ENCODE measurements at regions not wholly inside any gene's neighbourhood (a gene's known extent, or its start where the extent isn't known, plus 50 kb on each side); places are given as distances from the start of the nearest gene placed in this dataset.

DNA sequence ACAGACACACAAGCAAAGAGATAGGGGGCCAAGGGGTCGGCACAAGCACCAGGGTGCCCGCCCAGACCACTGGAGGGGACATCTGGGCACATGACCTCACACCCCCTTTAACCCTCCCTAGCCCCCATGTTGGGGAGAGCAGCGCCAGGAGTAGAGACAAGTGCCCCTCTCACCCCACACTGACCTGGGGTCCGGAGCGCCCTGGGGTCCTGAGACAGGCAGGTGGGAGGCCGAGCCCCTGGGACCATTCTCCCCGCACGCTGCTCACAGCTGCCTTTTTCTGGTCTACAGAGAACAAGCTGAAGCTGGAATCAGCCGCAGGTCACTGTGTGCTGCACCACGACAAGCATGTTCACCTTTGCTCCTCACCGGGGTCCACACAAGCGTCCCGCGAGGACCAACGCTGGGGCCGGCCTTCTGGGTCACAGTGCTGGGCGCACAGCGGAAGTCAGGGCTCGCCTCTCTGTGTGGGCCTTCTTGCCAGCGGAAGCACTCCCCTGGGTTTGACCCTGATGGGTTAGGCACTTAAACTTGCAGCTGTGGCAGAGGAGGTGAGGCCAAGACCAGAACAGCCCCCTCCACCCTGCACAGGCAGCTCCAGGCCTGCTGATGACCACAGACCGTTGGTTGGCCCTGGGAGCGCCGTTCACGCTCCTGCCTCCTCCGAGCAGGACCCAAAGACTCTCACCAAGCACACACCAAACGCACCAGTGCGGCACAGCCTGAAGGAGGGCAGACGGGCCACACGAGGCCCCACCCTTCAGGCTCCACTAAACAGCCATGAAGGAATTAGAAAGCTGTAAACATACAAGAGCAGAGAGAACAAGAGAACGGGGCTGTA is 275.3 kb downstream of the EIPR1 start:
- no peak overlapping the region for H3K4me3 Mint-ChIP-seq
- no peak for ATAC-seq (ENCODE audit: low read depth)

DNA sequence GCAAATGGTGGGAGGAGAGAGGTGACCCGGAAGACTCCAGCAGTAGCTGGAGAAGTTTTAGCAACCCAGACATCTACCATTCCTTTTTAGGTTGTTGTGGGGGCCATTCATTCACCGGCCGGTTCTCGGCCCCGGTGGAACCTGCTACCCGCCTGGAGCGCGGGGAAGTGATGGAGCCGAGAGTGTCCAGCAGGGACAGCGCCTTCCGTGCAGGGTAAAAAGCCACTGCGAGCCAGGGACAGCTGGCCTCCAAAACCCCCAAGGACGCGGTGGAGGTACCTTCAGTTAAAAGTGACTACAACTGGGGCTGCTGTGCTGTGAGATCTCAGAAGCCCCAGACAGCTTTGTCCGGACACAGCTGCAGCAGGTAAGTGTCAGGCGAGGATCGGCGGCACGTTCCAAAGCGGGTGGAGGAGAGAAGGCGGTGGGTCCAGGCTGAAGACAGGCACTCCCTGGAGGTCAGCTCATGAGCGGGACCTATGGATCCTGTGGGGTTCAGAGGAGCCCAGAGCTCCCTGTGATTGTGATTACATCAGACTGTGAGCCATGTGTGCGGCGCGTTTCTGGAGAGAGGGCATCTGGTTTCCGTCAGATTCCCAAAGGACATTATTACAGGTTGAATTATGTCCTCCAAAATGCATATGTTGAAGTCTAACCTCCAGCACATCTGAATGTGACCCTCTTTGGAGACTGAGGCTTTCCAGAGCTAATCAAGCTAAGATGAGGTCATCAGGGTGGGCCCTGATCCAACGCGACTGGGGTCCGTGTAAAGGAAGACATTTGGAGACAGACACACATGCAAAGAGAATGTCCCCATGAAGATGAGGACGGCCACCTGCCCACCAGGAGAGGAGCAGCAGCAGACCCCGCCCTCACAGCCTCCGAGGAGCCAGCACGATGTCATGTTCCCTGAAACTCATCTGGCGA is 276.3 kb downstream of the EIPR1 start:
- Mint-ChIP-seq H3K9me3 (no peaks in the 10 kb centered on the region), H3K4me3 (no peak overlapping the region), H3K36me3 (ENCODE audit: low read depth) (no peaks in the 10 kb centered on the region), H3K27me3 (peaks cover 17% of the 10 kb centered on the region), H3K4me1 (peaks cover 11% of the 10 kb centered on the region), H3K27ac (no peak overlapping the region)
- no peak for ATAC-seq (ENCODE audit: low read depth)
- DNase-seq: no peak
- POLR2A ChIA-PET: no interaction called here
- intact Hi-C loops (cut with micrococcal nuclease): no loop called here
- TF ChIP-seq, protein P1, sequence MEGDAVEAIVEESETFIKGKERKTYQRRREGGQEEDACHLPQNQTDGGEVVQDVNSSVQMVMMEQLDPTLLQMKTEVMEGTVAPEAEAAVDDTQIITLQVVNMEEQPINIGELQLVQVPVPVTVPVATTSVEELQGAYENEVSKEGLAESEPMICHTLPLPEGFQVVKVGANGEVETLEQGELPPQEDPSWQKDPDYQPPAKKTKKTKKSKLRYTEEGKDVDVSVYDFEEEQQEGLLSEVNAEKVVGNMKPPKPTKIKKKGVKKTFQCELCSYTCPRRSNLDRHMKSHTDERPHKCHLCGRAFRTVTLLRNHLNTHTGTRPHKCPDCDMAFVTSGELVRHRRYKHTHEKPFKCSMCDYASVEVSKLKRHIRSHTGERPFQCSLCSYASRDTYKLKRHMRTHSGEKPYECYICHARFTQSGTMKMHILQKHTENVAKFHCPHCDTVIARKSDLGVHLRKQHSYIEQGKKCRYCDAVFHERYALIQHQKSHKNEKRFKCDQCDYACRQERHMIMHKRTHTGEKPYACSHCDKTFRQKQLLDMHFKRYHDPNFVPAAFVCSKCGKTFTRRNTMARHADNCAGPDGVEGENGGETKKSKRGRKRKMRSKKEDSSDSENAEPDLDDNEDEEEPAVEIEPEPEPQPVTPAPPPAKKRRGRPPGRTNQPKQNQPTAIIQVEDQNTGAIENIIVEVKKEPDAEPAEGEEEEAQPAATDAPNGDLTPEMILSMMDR (IDR thresholded peaks at IDR 0.05): no peak
- CTCF ChIA-PET: no interaction called here

More for the DNA sequence above, 275.3 kb downstream of the EIPR1 start:
- intact Hi-C loops (cut with micrococcal nuclease): no loop called here
- TF ChIP-seq, protein P1 (IDR thresholded peaks at IDR 0.05): no peak
- no peak for DNase-seq
- H3K27ac Mint-ChIP-seq: no peak overlapping the region
- peaks cover 11% of the 10 kb centered on the region for H3K4me1 Mint-ChIP-seq
- H3K27me3 Mint-ChIP-seq: peaks cover 17% of the 10 kb centered on the region
- H3K36me3 Mint-ChIP-seq (ENCODE audit: low read depth): no peaks in the 10 kb centered on the region
- POLR2A ChIA-PET: no interaction called here
- no peaks in the 10 kb centered on the region for H3K9me3 Mint-ChIP-seq
- CTCF ChIA-PET: no interaction called here

DNA sequence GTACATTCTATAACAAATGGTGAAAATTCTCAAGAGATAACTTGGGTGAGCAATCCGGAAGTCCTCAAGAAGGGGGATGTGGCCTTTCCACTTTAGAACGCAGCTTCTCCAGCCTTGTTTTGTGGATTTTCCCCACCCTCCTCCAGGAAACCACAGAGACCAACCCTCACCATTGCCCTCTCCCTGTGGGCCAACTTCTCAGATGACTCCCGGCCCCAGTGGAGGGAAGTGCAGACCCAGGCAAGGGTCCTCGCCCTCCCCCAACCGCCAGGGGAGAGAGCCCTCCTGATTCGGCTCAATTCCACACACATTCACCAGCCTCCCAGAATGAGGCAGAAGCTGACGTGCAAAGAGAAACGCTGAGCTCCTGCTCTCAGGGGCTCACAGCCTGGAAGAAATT is 277.2 kb downstream of the EIPR1 start:
- ChIA-PET POLR2A (no interaction called here), CTCF (no interaction called here)
- H3K36me3 Mint-ChIP-seq (ENCODE audit: low read depth): no peaks in the 10 kb centered on the region
- no peak overlapping the region for H3K4me3 Mint-ChIP-seq
- intact Hi-C loops (cut with micrococcal nuclease): no loop called here
- DNase-seq: no peak
- ATAC-seq (ENCODE audit: low read depth): no peak
- peaks cover 17% of the 10 kb centered on the region for H3K27me3 Mint-ChIP-seq
- H3K9me3 Mint-ChIP-seq: no peaks in the 10 kb centered on the region
- TF ChIP-seq, protein P1 (IDR thresholded peaks at IDR 0.05): no peak
- H3K4me1 Mint-ChIP-seq: peaks cover 11% of the 10 kb centered on the region
- H3K27ac Mint-ChIP-seq: no peak overlapping the region

DNA sequence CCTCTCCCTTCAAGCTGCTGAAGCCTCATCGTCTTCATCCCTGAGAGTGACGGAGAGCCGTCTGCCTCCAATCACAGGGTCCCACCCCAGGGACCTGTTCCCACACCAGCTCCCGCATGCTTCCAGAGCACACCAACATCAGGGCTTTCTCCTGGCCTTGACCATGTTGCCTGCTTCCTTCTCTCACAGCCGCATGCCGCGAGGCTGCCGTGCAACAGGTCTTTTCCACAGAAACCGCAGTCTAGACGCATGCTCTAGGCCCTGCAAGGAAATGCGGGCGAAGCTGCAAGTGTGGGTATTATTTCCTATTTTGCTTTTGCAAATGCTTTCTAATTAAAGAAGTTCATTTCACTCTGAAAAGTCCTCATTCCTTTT is 277.8 kb downstream of the EIPR1 start:
- no peaks in the 10 kb centered on the region for H3K36me3 Mint-ChIP-seq (ENCODE audit: low read depth)
- ChIA-PET POLR2A (no interaction called here), CTCF (no interaction called here)
- intact Hi-C loops (cut with micrococcal nuclease): no loop called here
- no peaks in the 10 kb centered on the region for H3K9me3 Mint-ChIP-seq
- TF ChIP-seq, protein P1 (IDR thresholded peaks at IDR 0.05): no peak
- peaks cover 11% of the 10 kb centered on the region for H3K4me1 Mint-ChIP-seq
- no peak overlapping the region for H3K27ac Mint-ChIP-seq
- no peak for ATAC-seq (ENCODE audit: low read depth)
- DNase-seq: no peak
- H3K27me3 Mint-ChIP-seq: peaks cover 17% of the 10 kb centered on the region
- no peak overlapping the region for H3K4me3 Mint-ChIP-seq
